Karpas-422 (cell line): ENCODE measurements at regions not wholly inside any gene's neighbourhood (a gene's known extent, or its start where the extent isn't known, plus 50 kb on each side); places are given as distances from the start of the nearest gene placed in this dataset.
A peak's percentile ranks its signal among the peaks of the same experiment; 100 is the strongest.
"Not testable (repeated sequence)": the region's sequence is repeated elsewhere in the genome, so short reads cannot be mapped to it uniquely, and the experiment has no call there.

Source experiments
- DNase-seq: peaks from one replicate; pipeline ENCODE4 v3.0.0-alpha.2; 2015
- H2AFZ ChIP-seq: fragments of 200-600 bp; sonication (generic); 2 replicates; pipeline ENCODE4 v1.6.1; 2014; ENCODE audit warnings: antibody characterized with exemption, low read length, mixed read lengths
- H3K27ac ChIP-seq: fragments of 200-600 bp; sonication (generic); 2 replicates; pipeline ENCODE4 v1.5.1; 2014; ENCODE audit warnings: mild to moderate bottlenecking, low read length, moderate library complexity
- H3K27me3 ChIP-seq: fragments of 200-600 bp; sonication (generic); 2 replicates; pipeline ENCODE4 v1.6.1; 2014; ENCODE audit warnings: low read length, mixed read lengths
- H3K36me3 ChIP-seq: fragments of 200-600 bp; sonication (generic); 2 replicates; pipeline ENCODE4 v1.6.1; 2014; ENCODE audit warnings: low read length, mixed read lengths; ENCODE audit not compliant: insufficient read depth
- H3K4me1 ChIP-seq: fragments of 200-600 bp; sonication (generic); 2 replicates; pipeline ENCODE4 v1.6.1; 2014; ENCODE audit warnings: mild to moderate bottlenecking, low read length, mixed read lengths
- H3K4me2 ChIP-seq: fragments of 200-600 bp; sonication (generic); 2 replicates; pipeline ENCODE4 v1.6.1; 2014; ENCODE audit warnings: low read length, low read depth, mild to moderate bottlenecking; ENCODE audit not compliant: poor library complexity, severe bottlenecking
- H3K4me3 ChIP-seq: fragments of 200-600 bp; sonication (generic); 2 replicates; pipeline ENCODE4 v1.5.1; 2014; ENCODE audit warnings: mild to moderate bottlenecking, antibody characterized with exemption, low read length, mixed read lengths
- H3K79me2 ChIP-seq: fragments of 200-600 bp; sonication (generic); 2 replicates; pipeline ENCODE4 v1.6.1; 2014; ENCODE audit warnings: mild to moderate bottlenecking, low read length, mixed read lengths
- H3K9ac ChIP-seq: fragments of 200-600 bp; sonication (generic); 2 replicates; pipeline ENCODE4 v1.6.0; 2014; ENCODE audit warnings: low read length
- H3K9me2 ChIP-seq: fragments of 200-600 bp; sonication (generic), shearing (Covaris generic); replicated peaks from 2 replicates; pipeline ENCODE4 v1.6.0; 2014; ENCODE audit warnings: mild to moderate bottlenecking, low read length, moderate library complexity; ENCODE audit not compliant: insufficient read depth
- H3K9me3 ChIP-seq: fragments of 300-700, 200-600 bp; sonication (generic); 2 replicates; pipeline ENCODE4 v1.6.1; 2014; ENCODE audit warnings: low read length, mixed read lengths
- H4K20me1 ChIP-seq: fragments of 200-600 bp; sonication (generic); 2 replicates; pipeline ENCODE4 v1.6.1; 2014; ENCODE audit warnings: mild to moderate bottlenecking, antibody characterized with exemption, low read length, low read depth; ENCODE audit not compliant: insufficient read depth

GRCh38 chrX:3501833-3502535 lies 155.5 kb upstream of the MXRA5 start:
- H3K79me2 ChIP-seq: no peaks in the 10 kb centered on the region
- H3K9ac ChIP-seq: no peak overlapping the region
- no peaks in the 10 kb centered on the region for H3K36me3 ChIP-seq
- H3K4me1 ChIP-seq: no peaks in the 10 kb centered on the region
- no peaks in the 10 kb centered on the region for H3K27me3 ChIP-seq
- H2AFZ ChIP-seq: no peak overlapping the region
- no peak overlapping the region for H3K4me2 ChIP-seq
- no peaks in the 10 kb centered on the region for H3K9me3 ChIP-seq
- no peak for DNase-seq
- H4K20me1 ChIP-seq: no peaks in the 10 kb centered on the region
- H3K9me2 ChIP-seq: no peaks in the 10 kb centered on the region
- no peak overlapping the region for H3K27ac ChIP-seq
- no peak overlapping the region for H3K4me3 ChIP-seq

- not testable (repeated sequence) for H3K9ac ChIP-seq, H3K27ac ChIP-seq, DNase-seq, H3K9me2 ChIP-seq, H3K4me3 ChIP-seq, H3K27me3 ChIP-seq, H3K4me1 ChIP-seq, H2AFZ ChIP-seq, H3K36me3 ChIP-seq, H3K9me3 ChIP-seq, H3K4me2 ChIP-seq, H3K79me2 ChIP-seq, H4K20me1 ChIP-seq
Measured at GRCh38 chrX:3495836-3496769, 149.7 kb upstream of the MXRA5 start.

- Histone ChIP-seq H4K20me1 (no peaks in the 10 kb centered on the region), H2AFZ (no peak overlapping the region)
Measured at GRCh38 chrX:3493605-3494004, 147.2 kb upstream of the MXRA5 start.

GRCh38 chrX:3485727-3486126 lies 139.3 kb upstream of the MXRA5 start:
- Histone ChIP-seq H3K9me2 (no peaks in the 10 kb centered on the region), H3K9ac (no peak overlapping the region), H3K4me3 (no peak overlapping the region), H2AFZ (0 out of 2 replicates have a peak overlapping the region, but pooled peaks have one; percentile 20), H3K27me3 (no peaks in the 10 kb centered on the region), H3K27ac (no peak overlapping the region), H3K36me3 (no peaks in the 10 kb centered on the region), H3K4me1 (no peaks in the 10 kb centered on the region), H3K9me3 (no peaks in the 10 kb centered on the region), H3K79me2 (no peaks in the 10 kb centered on the region), H4K20me1 (no peaks in the 10 kb centered on the region), H3K4me2 (no peak overlapping the region)
- peak; percentile 45 for DNase-seq

More at GRCh38 chrX:3493605-3494004, 147.2 kb upstream of the MXRA5 start:
- H3K4me2 ChIP-seq: no peak overlapping the region
- H3K4me1 ChIP-seq: no peaks in the 10 kb centered on the region
- no peak for DNase-seq
- no peak overlapping the region for H3K9ac ChIP-seq
- no peaks in the 10 kb centered on the region for H3K9me3 ChIP-seq
- no peak overlapping the region for H3K4me3 ChIP-seq
- no peaks in the 10 kb centered on the region for H3K79me2 ChIP-seq
- no peaks in the 10 kb centered on the region for H3K9me2 ChIP-seq
- H3K36me3 ChIP-seq: no peaks in the 10 kb centered on the region
- H3K27ac ChIP-seq: no peak overlapping the region
- H3K27me3 ChIP-seq: no peaks in the 10 kb centered on the region

- Histone ChIP-seq H4K20me1 (no peaks in the 10 kb centered on the region), H3K27ac (no peak overlapping the region), H3K79me2 (no peaks in the 10 kb centered on the region), H3K4me1 (no peaks in the 10 kb centered on the region), H2AFZ (no peak overlapping the region), H3K4me2 (no peak overlapping the region), H3K9ac (no peak overlapping the region), H3K9me2 (no peaks in the 10 kb centered on the region), H3K4me3 (no peak overlapping the region), H3K9me3 (no peaks in the 10 kb centered on the region), H3K36me3 (no peaks in the 10 kb centered on the region), H3K27me3 (no peaks in the 10 kb centered on the region)
- DNase-seq: no peak
Measured at GRCh38 chrX:3479026-3479425, 132.6 kb upstream of the MXRA5 start.

- Histone ChIP-seq H3K4me2 (no peak overlapping the region), H3K9ac (no peak overlapping the region), H4K20me1 (no peaks in the 10 kb centered on the region), H3K4me1 (no peaks in the 10 kb centered on the region), H3K36me3 (no peaks in the 10 kb centered on the region), H3K9me3 (no peaks in the 10 kb centered on the region), H3K27me3 (no peaks in the 10 kb centered on the region), H3K4me3 (no peak overlapping the region), H3K79me2 (no peaks in the 10 kb centered on the region), H3K27ac (no peak overlapping the region), H3K9me2 (no peaks in the 10 kb centered on the region), H2AFZ (no peak overlapping the region)
- DNase-seq: no peak
Measured at GRCh38 chrX:3476973-3477372, 130.5 kb upstream of the MXRA5 start.

- H3K9me3 ChIP-seq, H4K20me1 ChIP-seq, H2AFZ ChIP-seq, H3K4me3 ChIP-seq, H3K4me2 ChIP-seq, H3K9ac ChIP-seq, H3K27me3 ChIP-seq, H3K79me2 ChIP-seq, DNase-seq, H3K27ac ChIP-seq, H3K9me2 ChIP-seq, H3K36me3 ChIP-seq, H3K4me1 ChIP-seq: not testable (repeated sequence)
Measured at GRCh38 chrX:3470211-3470679, 123.8 kb upstream of the MXRA5 start.

- no peaks in the 10 kb centered on the region for H3K9me2 ChIP-seq
- H3K4me2 ChIP-seq: no peak overlapping the region
- H2AFZ ChIP-seq: no peak overlapping the region
- H3K4me3 ChIP-seq: no peak overlapping the region
- H3K4me1 ChIP-seq: no peaks in the 10 kb centered on the region
- no peaks in the 10 kb centered on the region for H3K36me3 ChIP-seq
- DNase-seq: no peak
- H3K27ac ChIP-seq: no peak overlapping the region
- no peak overlapping the region for H3K9ac ChIP-seq
- H3K27me3 ChIP-seq: no peaks in the 10 kb centered on the region
- H3K79me2 ChIP-seq: no peaks in the 10 kb centered on the region
- H4K20me1 ChIP-seq: no peaks in the 10 kb centered on the region
- H3K9me3 ChIP-seq: no peaks in the 10 kb centered on the region
Measured at GRCh38 chrX:3468031-3468430, 121.6 kb upstream of the MXRA5 start.
